ENCODE measurements at regions not wholly inside any gene's neighbourhood (a gene's known extent, or its start where the extent isn't known, plus 50 kb on each side); places are given as distances from the start of the nearest gene placed in this dataset.
"Not testable (repeated sequence)": the region's sequence is repeated elsewhere in the genome, so short reads cannot be mapped to it uniquely, and the experiment has no call there.

DNA sequence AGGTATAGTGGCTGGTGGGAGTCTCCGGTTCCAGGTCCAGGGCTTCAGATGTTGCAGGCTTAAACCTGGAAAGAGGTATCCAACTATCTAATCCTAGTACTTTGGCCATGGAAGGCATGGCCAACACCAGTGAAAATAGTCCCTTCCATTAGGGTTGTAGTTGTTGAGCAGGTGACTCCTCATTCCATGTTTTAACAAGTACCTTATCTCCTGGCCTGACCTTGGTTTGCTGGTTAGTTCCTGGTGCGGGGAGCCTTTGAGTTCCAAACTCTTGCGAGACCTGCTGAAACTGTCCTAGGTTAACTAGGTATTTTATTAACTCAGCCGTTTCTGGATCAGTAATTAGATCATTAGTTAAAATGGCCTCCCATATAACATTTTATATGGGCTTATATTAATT, 128.9 kb downstream of the GPCPD1 start:
- Histone ChIP-seq H3K27me3 (ENCODE audit: low read length) (no peaks in the 10 kb centered on the region), H3K4me3 (ENCODE audit: low read length) (no peak overlapping the region), H2AFZ (ENCODE audit: low read length) (no peak overlapping the region), H3K9me3 (ENCODE audit: low read length) (no peaks in the 10 kb centered on the region), H3K36me3 (ENCODE audit: insufficient read depth, low read length) (no peaks in the 10 kb centered on the region), H3K9me2 (replicated peaks; ENCODE audit: insufficient read depth, low read length) (no peaks in the 10 kb centered on the region), H3K79me2 (ENCODE audit: low read length) (no peaks in the 10 kb centered on the region), H3K4me2 (ENCODE audit: low read depth, low read length, poor library complexity, severe bottlenecking) (no peak overlapping the region), H3K27ac (ENCODE audit: low read length) (no peak overlapping the region), H3K4me1 (ENCODE audit: low read length) (no peaks in the 10 kb centered on the region), H3K9ac (ENCODE audit: low read length) (no peak overlapping the region), H4K20me1 (ENCODE audit: insufficient read depth, low read depth, low read length) (no peaks in the 10 kb centered on the region)
- no peak for DNase-seq

- H3K9me3 ChIP-seq (ENCODE audit: low read length): no peaks in the 10 kb centered on the region
- no peak overlapping the region for H3K4me3 ChIP-seq (ENCODE audit: low read length)
- H3K79me2 ChIP-seq (ENCODE audit: low read length): no peaks in the 10 kb centered on the region
- H3K9me2 ChIP-seq (replicated peaks; ENCODE audit: insufficient read depth, low read length): no peaks in the 10 kb centered on the region
- no peak overlapping the region for H2AFZ ChIP-seq (ENCODE audit: low read length)
- H3K27me3 ChIP-seq (ENCODE audit: low read length): no peaks in the 10 kb centered on the region
- no peak overlapping the region for H3K4me2 ChIP-seq (ENCODE audit: low read depth, low read length, poor library complexity, severe bottlenecking)
- no peak overlapping the region for H3K27ac ChIP-seq (ENCODE audit: low read length)
- H3K4me1 ChIP-seq (ENCODE audit: low read length): no peaks in the 10 kb centered on the region
- no peaks in the 10 kb centered on the region for H3K36me3 ChIP-seq (ENCODE audit: insufficient read depth, low read length)
- no peak for DNase-seq
- no peak overlapping the region for H3K9ac ChIP-seq (ENCODE audit: low read length)
- no peaks in the 10 kb centered on the region for H4K20me1 ChIP-seq (ENCODE audit: insufficient read depth, low read depth, low read length)
Observed at GRCh38 chr20:5480824-5481600, 129.8 kb downstream of the GPCPD1 start.

DNA sequence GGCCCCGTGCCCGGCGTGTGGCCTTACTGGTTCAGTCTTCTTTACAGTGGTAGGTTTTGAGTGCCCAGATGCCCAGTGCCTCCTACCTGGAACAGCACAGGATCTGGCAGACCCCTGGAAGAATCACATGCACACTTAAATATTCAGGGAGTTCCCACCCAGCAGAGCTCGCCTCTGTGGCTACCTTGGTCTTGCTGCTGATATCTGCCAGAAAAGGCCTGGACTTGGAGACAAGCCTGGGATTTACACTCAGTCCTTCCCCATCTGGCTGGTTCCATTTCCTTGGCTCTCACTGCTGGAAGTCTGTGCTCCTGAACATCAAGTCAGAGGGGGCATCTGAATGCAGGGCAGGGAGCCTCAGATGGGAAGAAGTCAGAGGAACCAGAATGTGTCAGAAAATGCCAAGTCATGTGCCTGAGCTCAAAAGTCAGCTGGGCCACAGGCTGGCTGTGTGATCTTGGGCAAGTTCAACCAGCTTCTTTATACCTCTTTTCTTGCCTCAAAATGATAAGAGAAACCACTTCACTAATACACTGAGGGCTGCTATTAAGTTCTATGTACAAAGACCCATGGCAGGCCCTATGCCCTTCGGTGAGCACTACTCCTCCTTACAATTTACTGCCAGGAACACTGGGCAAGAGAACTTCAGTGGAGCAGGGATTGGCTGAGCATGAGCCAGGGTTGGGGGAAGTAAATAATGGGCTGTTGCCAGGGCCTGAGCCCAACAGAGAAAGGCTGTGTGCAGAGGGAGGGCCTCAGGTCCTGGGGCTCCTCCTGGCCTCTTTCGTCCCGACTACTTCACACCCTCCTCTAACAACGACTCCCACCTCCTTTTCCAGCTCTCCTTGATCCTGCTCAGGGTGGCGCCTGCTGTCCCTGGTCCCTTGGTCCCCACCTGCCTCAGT, 135.9 kb downstream of the GPCPD1 start:
- H3K9ac ChIP-seq (ENCODE audit: low read length): no peak overlapping the region
- no peaks in the 10 kb centered on the region for H3K27me3 ChIP-seq (ENCODE audit: low read length)
- H3K4me1 ChIP-seq (ENCODE audit: low read length): no peaks in the 10 kb centered on the region
- H3K9me2 ChIP-seq (replicated peaks; ENCODE audit: insufficient read depth, low read length): no peaks in the 10 kb centered on the region
- H3K79me2 ChIP-seq (ENCODE audit: low read length): no peaks in the 10 kb centered on the region
- no peaks in the 10 kb centered on the region for H3K9me3 ChIP-seq (ENCODE audit: low read length)
- no peak overlapping the region for H3K27ac ChIP-seq (ENCODE audit: low read length)
- no peaks in the 10 kb centered on the region for H3K36me3 ChIP-seq (ENCODE audit: insufficient read depth, low read length)
- H2AFZ ChIP-seq (ENCODE audit: low read length): no peak overlapping the region
- H3K4me3 ChIP-seq (ENCODE audit: low read length): no peak overlapping the region
- no peak for DNase-seq
- no peak overlapping the region for H3K4me2 ChIP-seq (ENCODE audit: low read depth, low read length, poor library complexity, severe bottlenecking)
- no peaks in the 10 kb centered on the region for H4K20me1 ChIP-seq (ENCODE audit: insufficient read depth, low read depth, low read length)

- H3K36me3 ChIP-seq (ENCODE audit: insufficient read depth, low read length); H3K4me2 ChIP-seq (ENCODE audit: low read depth, low read length, poor library complexity, severe bottlenecking); H3K9me2 ChIP-seq (replicated peaks; ENCODE audit: insufficient read depth, low read length); H3K79me2 ChIP-seq (ENCODE audit: low read length); H3K9me3 ChIP-seq (ENCODE audit: low read length); H3K4me1 ChIP-seq (ENCODE audit: low read length); H3K9ac ChIP-seq (ENCODE audit: low read length); H4K20me1 ChIP-seq (ENCODE audit: insufficient read depth, low read depth, low read length); H3K4me3 ChIP-seq (ENCODE audit: low read length); DNase-seq; H3K27me3 ChIP-seq (ENCODE audit: low read length); H2AFZ ChIP-seq (ENCODE audit: low read length); H3K27ac ChIP-seq (ENCODE audit: low read length): not testable (repeated sequence)
Observed at GRCh38 chr20:5471866-5472265, 138.9 kb downstream of the GPCPD1 start.

DNA sequence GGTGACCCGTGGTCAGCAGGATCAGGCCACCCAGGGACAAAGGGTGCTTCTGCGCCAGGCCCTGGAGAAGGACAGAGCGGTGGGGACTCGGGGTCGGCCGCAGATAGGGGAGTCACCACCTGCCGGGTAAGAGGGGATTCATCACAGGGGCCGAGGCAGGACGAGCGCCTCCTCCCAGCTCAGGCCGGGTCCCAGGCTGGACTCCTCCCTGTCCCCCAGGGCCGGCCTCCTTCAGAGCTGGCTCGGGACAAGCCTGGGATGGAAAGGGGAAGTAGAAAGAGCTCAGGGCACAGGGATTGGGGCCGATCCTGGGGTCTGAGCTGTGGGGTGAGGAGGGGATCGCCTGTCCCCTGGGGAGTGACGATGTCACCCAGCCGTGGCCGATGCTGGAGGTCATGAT, 139.4 kb downstream of the GPCPD1 start:
- Histone ChIP-seq H3K27me3 (ENCODE audit: low read length) (no peaks in the 10 kb centered on the region), H3K9me2 (replicated peaks; ENCODE audit: insufficient read depth, low read length) (no peaks in the 10 kb centered on the region), H3K79me2 (ENCODE audit: low read length) (no peaks in the 10 kb centered on the region), H2AFZ (ENCODE audit: low read length) (no peak overlapping the region), H3K4me2 (ENCODE audit: low read depth, low read length, poor library complexity, severe bottlenecking) (no peak overlapping the region), H3K9ac (ENCODE audit: low read length) (no peak overlapping the region), H3K4me1 (ENCODE audit: low read length) (no peaks in the 10 kb centered on the region), H4K20me1 (ENCODE audit: insufficient read depth, low read depth, low read length) (no peaks in the 10 kb centered on the region), H3K36me3 (ENCODE audit: insufficient read depth, low read length) (no peaks in the 10 kb centered on the region), H3K4me3 (ENCODE audit: low read length) (no peak overlapping the region), H3K27ac (ENCODE audit: low read length) (no peak overlapping the region), H3K9me3 (ENCODE audit: low read length) (no peaks in the 10 kb centered on the region)
- no peak for DNase-seq

DNA sequence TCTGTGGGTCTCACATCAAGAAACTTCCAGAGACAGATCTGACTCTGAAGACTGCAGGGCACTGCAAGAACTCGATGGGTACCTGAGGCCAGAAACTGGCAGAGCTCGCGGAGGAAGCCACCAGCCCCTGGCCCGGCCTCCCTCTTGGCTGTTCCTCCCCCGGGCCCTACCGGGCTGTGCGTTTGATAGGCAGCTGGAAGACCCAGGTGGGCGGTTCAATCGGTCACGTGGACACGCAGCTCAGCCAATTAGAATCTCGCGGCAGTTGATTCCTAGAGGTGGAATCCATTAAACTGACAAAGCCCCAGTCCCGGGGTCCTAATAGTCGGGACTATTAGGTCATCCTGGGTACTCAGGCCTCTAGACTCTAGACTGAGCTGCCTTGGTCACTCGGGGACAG, 139.9 kb downstream of the GPCPD1 start:
- Histone ChIP-seq H4K20me1 (ENCODE audit: insufficient read depth, low read depth, low read length) (no peaks in the 10 kb centered on the region), H3K4me1 (ENCODE audit: low read length) (no peaks in the 10 kb centered on the region), H3K27ac (ENCODE audit: low read length) (no peak overlapping the region), H3K4me2 (ENCODE audit: low read depth, low read length, poor library complexity, severe bottlenecking) (no peak overlapping the region), H3K4me3 (ENCODE audit: low read length) (no peak overlapping the region), H3K36me3 (ENCODE audit: insufficient read depth, low read length) (no peaks in the 10 kb centered on the region), H3K27me3 (ENCODE audit: low read length) (no peaks in the 10 kb centered on the region), H3K9ac (ENCODE audit: low read length) (no peak overlapping the region), H3K9me2 (replicated peaks; ENCODE audit: insufficient read depth, low read length) (no peaks in the 10 kb centered on the region), H3K9me3 (ENCODE audit: low read length) (no peaks in the 10 kb centered on the region), H3K79me2 (ENCODE audit: low read length) (no peaks in the 10 kb centered on the region), H2AFZ (ENCODE audit: low read length) (no peak overlapping the region)
- no peak for DNase-seq

GRCh38 chr20:5470458-5470857, 140.3 kb downstream of the GPCPD1 start:
- H3K4me2 ChIP-seq (ENCODE audit: low read depth, low read length, poor library complexity, severe bottlenecking): no peak overlapping the region
- no peak overlapping the region for H3K27ac ChIP-seq (ENCODE audit: low read length)
- H4K20me1 ChIP-seq (ENCODE audit: insufficient read depth, low read depth, low read length): no peaks in the 10 kb centered on the region
- H3K79me2 ChIP-seq (ENCODE audit: low read length): no peaks in the 10 kb centered on the region
- H3K27me3 ChIP-seq (ENCODE audit: low read length): no peaks in the 10 kb centered on the region
- no peak for DNase-seq
- H3K4me1 ChIP-seq (ENCODE audit: low read length): no peaks in the 10 kb centered on the region
- H2AFZ ChIP-seq (ENCODE audit: low read length): no peak overlapping the region
- no peaks in the 10 kb centered on the region for H3K9me2 ChIP-seq (replicated peaks; ENCODE audit: insufficient read depth, low read length)
- no peaks in the 10 kb centered on the region for H3K36me3 ChIP-seq (ENCODE audit: insufficient read depth, low read length)
- no peak overlapping the region for H3K9ac ChIP-seq (ENCODE audit: low read length)
- no peaks in the 10 kb centered on the region for H3K9me3 ChIP-seq (ENCODE audit: low read length)
- H3K4me3 ChIP-seq (ENCODE audit: low read length): no peak overlapping the region

GRCh38 chr20:5469111-5469510, 141.7 kb downstream of the GPCPD1 start:
- no peak overlapping the region for H2AFZ ChIP-seq (ENCODE audit: low read length)
- H3K27ac ChIP-seq (ENCODE audit: low read length): no peak overlapping the region
- no peaks in the 10 kb centered on the region for H3K4me1 ChIP-seq (ENCODE audit: low read length)
- H3K79me2 ChIP-seq (ENCODE audit: low read length): no peaks in the 10 kb centered on the region
- no peak overlapping the region for H3K4me2 ChIP-seq (ENCODE audit: low read depth, low read length, poor library complexity, severe bottlenecking)
- no peaks in the 10 kb centered on the region for H4K20me1 ChIP-seq (ENCODE audit: insufficient read depth, low read depth, low read length)
- no peak for DNase-seq
- no peaks in the 10 kb centered on the region for H3K36me3 ChIP-seq (ENCODE audit: insufficient read depth, low read length)
- H3K9ac ChIP-seq (ENCODE audit: low read length): no peak overlapping the region
- H3K27me3 ChIP-seq (ENCODE audit: low read length): no peaks in the 10 kb centered on the region; the same call in 1 of the 2 replicates
- H3K4me3 ChIP-seq (ENCODE audit: low read length): no peak overlapping the region
- no peaks in the 10 kb centered on the region for H3K9me3 ChIP-seq (ENCODE audit: low read length)
- H3K9me2 ChIP-seq (replicated peaks; ENCODE audit: insufficient read depth, low read length): no peaks in the 10 kb centered on the region

Data from Karpas-422 (cell line).